MM.1S (cell line): ENCODE measurements at regions not wholly inside any gene's neighbourhood (a gene's known extent, or its start where the extent isn't known, plus 50 kb on each side); places are given as distances from the start of the nearest gene placed in this dataset.

Source experiments
- EZH2 ChIP-seq: fragments of 300-600 bp; sonication (generic); optimal IDR thresholded peaks from 2 replicates; pipeline ENCODE3; 2017; ENCODE audit warnings: low read depth, mild to moderate bottlenecking, antibody characterized with exemption, low read length, mixed read lengths
- EZH2phosphoT487 ChIP-seq: fragments of 300-600 bp; sonication (generic); IDR thresholded peaks from 2 replicates; pipeline ENCODE4 v1.6.1; 2018; ENCODE audit warnings: antibody characterized with exemption, low read length
- TF ChIP-seq, protein P1 (sequence below): fragments of 300-600 bp; sonication (generic); IDR thresholded peaks from 2 replicates; pipeline ENCODE4 v1.5.1; 2016; ENCODE audit warnings: antibody characterized with exemption, low read length, mixed read lengths

DNA sequence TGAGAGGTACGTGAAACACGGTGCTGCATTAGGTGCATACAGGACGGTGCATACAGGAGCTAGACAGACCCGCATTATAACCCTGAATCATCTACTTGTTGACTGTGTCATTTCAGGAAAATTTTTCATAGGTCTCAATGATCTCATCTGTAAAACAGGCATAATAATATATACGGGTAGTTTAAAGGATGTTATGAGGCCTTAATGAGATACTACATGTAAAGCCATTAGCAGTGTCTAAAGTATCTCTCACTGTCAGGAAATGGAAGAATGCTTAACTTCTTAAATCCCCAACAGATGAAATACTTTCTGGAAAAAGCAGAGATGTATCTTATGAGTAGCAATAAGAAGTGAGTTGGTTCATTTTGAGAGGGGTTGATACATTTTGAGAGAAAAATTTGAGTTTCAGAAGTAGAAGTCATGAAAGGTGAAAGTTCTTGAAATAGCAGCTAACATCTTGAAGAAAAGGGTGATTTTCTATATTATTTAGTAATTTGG is 669.6 kb downstream of the PTPRC start:
- TF ChIP-seq, protein P1, sequence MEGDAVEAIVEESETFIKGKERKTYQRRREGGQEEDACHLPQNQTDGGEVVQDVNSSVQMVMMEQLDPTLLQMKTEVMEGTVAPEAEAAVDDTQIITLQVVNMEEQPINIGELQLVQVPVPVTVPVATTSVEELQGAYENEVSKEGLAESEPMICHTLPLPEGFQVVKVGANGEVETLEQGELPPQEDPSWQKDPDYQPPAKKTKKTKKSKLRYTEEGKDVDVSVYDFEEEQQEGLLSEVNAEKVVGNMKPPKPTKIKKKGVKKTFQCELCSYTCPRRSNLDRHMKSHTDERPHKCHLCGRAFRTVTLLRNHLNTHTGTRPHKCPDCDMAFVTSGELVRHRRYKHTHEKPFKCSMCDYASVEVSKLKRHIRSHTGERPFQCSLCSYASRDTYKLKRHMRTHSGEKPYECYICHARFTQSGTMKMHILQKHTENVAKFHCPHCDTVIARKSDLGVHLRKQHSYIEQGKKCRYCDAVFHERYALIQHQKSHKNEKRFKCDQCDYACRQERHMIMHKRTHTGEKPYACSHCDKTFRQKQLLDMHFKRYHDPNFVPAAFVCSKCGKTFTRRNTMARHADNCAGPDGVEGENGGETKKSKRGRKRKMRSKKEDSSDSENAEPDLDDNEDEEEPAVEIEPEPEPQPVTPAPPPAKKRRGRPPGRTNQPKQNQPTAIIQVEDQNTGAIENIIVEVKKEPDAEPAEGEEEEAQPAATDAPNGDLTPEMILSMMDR, result no peak
- TF ChIP-seq EZH2, result no peak
- TF ChIP-seq EZH2phosphoT487, result no peak
